ENCODE measurements at regions not wholly inside any gene's neighbourhood (a gene's known extent, or its start where the extent isn't known, plus 50 kb on each side); places are given as distances from the start of the nearest gene placed in this dataset.

GRCh38 chr12:111298582-111299436, 70.1 kb downstream of the PHETA1 start:
- ChIA-PET CTCF (interaction anchor here (0.6 to 4.4 kb wide), 20 partner anchors 9 to 404 kb away, joined by 3 to 31 read pairs (median 4); no protein-coding TSS in a partner anchor), POLR2A (no interaction called here)
- Histone ChIP-seq H3K4me3 (ENCODE audit: low read depth, low read length) (no peak overlapping the region), H3K27ac (ENCODE audit: low read depth, low read length) (no peak overlapping the region), H3K9me3 (ENCODE audit: control insufficient read depth, insufficient read depth, low read length) (peaks cover 4% of the 10 kb centered on the region), H3K27me3 (ENCODE audit: control insufficient read depth, insufficient read depth, low read length) (peaks cover 3% of the 10 kb centered on the region)
- DNase-seq (ENCODE audit: low read depth, low spot score) = peak; percentile 6
- TF ChIP-seq CTCF (IDR thresholded peaks at IDR 0.05; ENCODE audit: low read depth, low read length) = peak; percentile 87

- Histone ChIP-seq H3K27ac (ENCODE audit: low read depth, low read length) (no peak overlapping the region), H3K9me3 (ENCODE audit: control insufficient read depth, insufficient read depth, low read length) (no peaks in the 10 kb centered on the region), H3K4me3 (ENCODE audit: low read depth, low read length) (no peak overlapping the region), H3K27me3 (ENCODE audit: control insufficient read depth, insufficient read depth, low read length) (peaks cover 3% of the 10 kb centered on the region)
- ChIA-PET POLR2A (no interaction called here), CTCF (interaction anchor here (0.6 to 4.4 kb wide), 16 partner anchors 9 to 403 kb away, joined by 3 to 31 read pairs (median 5); no protein-coding TSS in a partner anchor)
- no peak for DNase-seq (ENCODE audit: low read depth, low spot score)
- TF ChIP-seq CTCF (IDR thresholded peaks at IDR 0.05; ENCODE audit: low read depth, low read length) = no peak
Measured at GRCh38 chr12:111297703-111298426, 71.0 kb downstream of the PHETA1 start.

- H3K27ac ChIP-seq (ENCODE audit: low read depth, low read length) = no peak overlapping the region
- peaks cover 3% of the 10 kb centered on the region for H3K27me3 ChIP-seq (ENCODE audit: control insufficient read depth, insufficient read depth, low read length)
- no peak for TF ChIP-seq CTCF (IDR thresholded peaks at IDR 0.05; ENCODE audit: low read depth, low read length)
- H3K9me3 ChIP-seq (ENCODE audit: control insufficient read depth, insufficient read depth, low read length) = no peaks in the 10 kb centered on the region
- H3K4me3 ChIP-seq (ENCODE audit: low read depth, low read length) = no peak overlapping the region
- POLR2A ChIA-PET = no interaction called here
- CTCF ChIA-PET = no interaction called here
- DNase-seq (ENCODE audit: low read depth, low spot score) = no peak
Measured at GRCh38 chr12:111296906-111297463, 71.9 kb downstream of the PHETA1 start.

GRCh38 chr12:111295176-111295575, 73.7 kb downstream of the PHETA1 start:
- DNase-seq (ENCODE audit: low read depth, low spot score) = no peak
- Histone ChIP-seq H3K4me3 (ENCODE audit: low read depth, low read length) (no peak overlapping the region), H3K27me3 (ENCODE audit: control insufficient read depth, insufficient read depth, low read length) (peaks cover 2% of the 10 kb centered on the region), H3K9me3 (ENCODE audit: control insufficient read depth, insufficient read depth, low read length) (no peaks in the 10 kb centered on the region; the same call in 1 of the 2 replicates), H3K27ac (ENCODE audit: low read depth, low read length) (no peak overlapping the region)
- ChIA-PET CTCF (no interaction called here), POLR2A (no interaction called here)
- no peak for TF ChIP-seq CTCF (IDR thresholded peaks at IDR 0.05; ENCODE audit: low read depth, low read length)
